Panc1 (cell line): ENCODE measurements at regions not wholly inside any gene's neighbourhood (a gene's known extent, or its start where the extent isn't known, plus 50 kb on each side); places are given as distances from the start of the nearest gene placed in this dataset.

Source experiments
- ATAC-seq: fragments of 200-7000 bp; cut with Tn5 transposase; 2 replicates; pipeline ENCODE4 v1.9.1; 2020; ENCODE audit warnings: mild to moderate bottlenecking, moderate library complexity
- BruUV-seq: library from RNA; stranded (reverse); fragments of 400-500 nt; replicated peaks from 2 replicates; lab custom pipeline; 2021; lab: Mats Ljungman, UMichigan
- CTCF ChIA-PET: fragments of 300-600 bp; sonication (Branson Sonifier 250); formaldehyde crosslinking; loops from one replicate; lab custom pipeline; 2022; ENCODE audit warnings: antibody characterized with exemption; lab: Charles Lee
- POLR2A ChIA-PET: fragments of 300-600 bp; sonication (Branson Sonifier 250); formaldehyde crosslinking; loops from one replicate; lab custom pipeline; 2022; ENCODE audit warnings: antibody characterized with exemption; lab: Charles Lee
- DNase-seq: peaks from one replicate; pipeline ENCODE4 v3.0.0-alpha.2; 2010; ENCODE audit warnings: low read depth, low spot score
- H3K27ac ChIP-seq: 2 replicates; pipeline ENCODE4 v1.5.1; 2011; ENCODE audit warnings: mild to moderate bottlenecking, low read length, inconsistent platforms
- H3K27me3 ChIP-seq: fragments of 200-500 bp; sonication (Bioruptor generic); 2 replicates; pipeline ENCODE4 v1.6.0; 2014; ENCODE audit warnings: low read length, inconsistent platforms; ENCODE audit not compliant: control insufficient read depth, insufficient read depth
- H3K36me3 ChIP-seq: fragments of 200-500 bp; sonication (Bioruptor generic); 2 replicates; pipeline ENCODE4 v1.5.1; 2014; ENCODE audit warnings: inconsistent platforms, mild to moderate bottlenecking, low read length, moderate library complexity; ENCODE audit not compliant: control insufficient read depth, insufficient read depth
- H3K4me1 ChIP-seq: 2 replicates; pipeline ENCODE4 v1.5.1; 2011; ENCODE audit warnings: inconsistent platforms, mild to moderate bottlenecking, low read length, moderate library complexity; ENCODE audit not compliant: control insufficient read depth, insufficient read depth
- H3K4me3 ChIP-seq, 2 experiments: 2 replicates each; pipeline ENCODE4 v1.5.1; 2011 to 2012; ENCODE audit warnings: low read depth in 2 of 2, low read length in 2 of 2, mild to moderate bottlenecking in 2 of 2, inconsistent platforms in 1 of 2, moderate library complexity in 1 of 2
- H3K9me3 ChIP-seq: fragments of 200-500 bp; sonication (Bioruptor generic); 2 replicates; pipeline ENCODE4 v1.5.1; 2014; ENCODE audit warnings: low read depth, mild to moderate bottlenecking, inconsistent platforms, low read length, moderate library complexity; ENCODE audit not compliant: control insufficient read depth, insufficient read depth
- POLR2AphosphoS5 ChIP-seq: IDR thresholded peaks from 2 replicates; pipeline ENCODE4 v1.6.1; 2012; ENCODE audit warnings: mild to moderate bottlenecking, low read depth, low read length, moderate library complexity
- SIN3A ChIP-seq: IDR thresholded peaks from 2 replicates; pipeline ENCODE4 v1.6.1; 2012; ENCODE audit warnings: low read depth, mild to moderate bottlenecking, low read length, moderate library complexity, borderline replicate concordance; ENCODE audit not compliant: insufficient read depth
- TCF7L2 ChIP-seq: IDR thresholded peaks from 2 replicates; pipeline ENCODE4 v1.6.1; 2011; ENCODE audit warnings: mild to moderate bottlenecking, low read depth, low read length, inconsistent platforms
- in situ Hi-C: cut with HindIII; loops from 2 replicates; pipeline ENCODE4 v1.10.0; 2016; ENCODE audit warnings: low sequenced_read_pairs, low pct_unique_long_range_greater_than_20kb
- intact Hi-C: fragments of 100-400 bp; cut with micrococcal nuclease; formaldehyde crosslinking; loops from one replicate; pipeline ENCODE4 v1.10.0; 2022; ENCODE audit not compliant: unreplicated experiment
- TF ChIP-seq, protein P1 (sequence below): fragments of 450-650 bp; IDR thresholded peaks from 2 replicates; pipeline ENCODE4 v1.5.1; 2017; ENCODE audit warnings: mild to moderate bottlenecking
- TF ChIP-seq, protein P2 (sequence below), 2 experiments: IDR thresholded peaks; 2 replicates each; pipeline ENCODE4 v1.6.1; 2011 to 2012; ENCODE audit warnings: low read depth in 2 of 2, control low read depth in 1 of 2, low read length in 1 of 2, mild to moderate bottlenecking in 1 of 2, moderate library complexity in 1 of 2; ENCODE audit not compliant: insufficient read depth in 1 of 2

- no peaks in the 10 kb centered on the region for H3K9me3 ChIP-seq
- H3K4me3 ChIP-seq = no peak overlapping the region
- ChIA-PET POLR2A (no interaction called here), CTCF (no interaction called here)
- in situ Hi-C loops = no loop called here
- intact Hi-C loops = no loop called here
- BruUV-seq = no TSS peak
- H3K36me3 ChIP-seq = no peaks in the 10 kb centered on the region
- DNase-seq = no peak
- ATAC-seq = no peak
- no peak overlapping the region for H3K27ac ChIP-seq
- no peaks in the 10 kb centered on the region for H3K27me3 ChIP-seq
- no peaks in the 10 kb centered on the region for H3K4me1 ChIP-seq
- TF ChIP-seq SIN3A (no peak), TCF7L2 (no peak), POLR2AphosphoS5 (no peak)
- TF ChIP-seq, protein P1, sequence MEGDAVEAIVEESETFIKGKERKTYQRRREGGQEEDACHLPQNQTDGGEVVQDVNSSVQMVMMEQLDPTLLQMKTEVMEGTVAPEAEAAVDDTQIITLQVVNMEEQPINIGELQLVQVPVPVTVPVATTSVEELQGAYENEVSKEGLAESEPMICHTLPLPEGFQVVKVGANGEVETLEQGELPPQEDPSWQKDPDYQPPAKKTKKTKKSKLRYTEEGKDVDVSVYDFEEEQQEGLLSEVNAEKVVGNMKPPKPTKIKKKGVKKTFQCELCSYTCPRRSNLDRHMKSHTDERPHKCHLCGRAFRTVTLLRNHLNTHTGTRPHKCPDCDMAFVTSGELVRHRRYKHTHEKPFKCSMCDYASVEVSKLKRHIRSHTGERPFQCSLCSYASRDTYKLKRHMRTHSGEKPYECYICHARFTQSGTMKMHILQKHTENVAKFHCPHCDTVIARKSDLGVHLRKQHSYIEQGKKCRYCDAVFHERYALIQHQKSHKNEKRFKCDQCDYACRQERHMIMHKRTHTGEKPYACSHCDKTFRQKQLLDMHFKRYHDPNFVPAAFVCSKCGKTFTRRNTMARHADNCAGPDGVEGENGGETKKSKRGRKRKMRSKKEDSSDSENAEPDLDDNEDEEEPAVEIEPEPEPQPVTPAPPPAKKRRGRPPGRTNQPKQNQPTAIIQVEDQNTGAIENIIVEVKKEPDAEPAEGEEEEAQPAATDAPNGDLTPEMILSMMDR = no peak
- TF ChIP-seq, protein P2, sequence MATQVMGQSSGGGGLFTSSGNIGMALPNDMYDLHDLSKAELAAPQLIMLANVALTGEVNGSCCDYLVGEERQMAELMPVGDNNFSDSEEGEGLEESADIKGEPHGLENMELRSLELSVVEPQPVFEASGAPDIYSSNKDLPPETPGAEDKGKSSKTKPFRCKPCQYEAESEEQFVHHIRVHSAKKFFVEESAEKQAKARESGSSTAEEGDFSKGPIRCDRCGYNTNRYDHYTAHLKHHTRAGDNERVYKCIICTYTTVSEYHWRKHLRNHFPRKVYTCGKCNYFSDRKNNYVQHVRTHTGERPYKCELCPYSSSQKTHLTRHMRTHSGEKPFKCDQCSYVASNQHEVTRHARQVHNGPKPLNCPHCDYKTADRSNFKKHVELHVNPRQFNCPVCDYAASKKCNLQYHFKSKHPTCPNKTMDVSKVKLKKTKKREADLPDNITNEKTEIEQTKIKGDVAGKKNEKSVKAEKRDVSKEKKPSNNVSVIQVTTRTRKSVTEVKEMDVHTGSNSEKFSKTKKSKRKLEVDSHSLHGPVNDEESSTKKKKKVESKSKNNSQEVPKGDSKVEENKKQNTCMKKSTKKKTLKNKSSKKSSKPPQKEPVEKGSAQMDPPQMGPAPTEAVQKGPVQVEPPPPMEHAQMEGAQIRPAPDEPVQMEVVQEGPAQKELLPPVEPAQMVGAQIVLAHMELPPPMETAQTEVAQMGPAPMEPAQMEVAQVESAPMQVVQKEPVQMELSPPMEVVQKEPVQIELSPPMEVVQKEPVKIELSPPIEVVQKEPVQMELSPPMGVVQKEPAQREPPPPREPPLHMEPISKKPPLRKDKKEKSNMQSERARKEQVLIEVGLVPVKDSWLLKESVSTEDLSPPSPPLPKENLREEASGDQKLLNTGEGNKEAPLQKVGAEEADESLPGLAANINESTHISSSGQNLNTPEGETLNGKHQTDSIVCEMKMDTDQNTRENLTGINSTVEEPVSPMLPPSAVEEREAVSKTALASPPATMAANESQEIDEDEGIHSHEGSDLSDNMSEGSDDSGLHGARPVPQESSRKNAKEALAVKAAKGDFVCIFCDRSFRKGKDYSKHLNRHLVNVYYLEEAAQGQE (IDR thresholded peaks at IDR 0.05; ENCODE audit: insufficient read depth in 1 of 2, low read depth in 2 of 2, low read length in 1 of 2) = no peak
Measured at GRCh38 chr12:127445581-127446139, 821.3 kb upstream of the TMEM132C start.

- in situ Hi-C loops = no loop called here
- ChIA-PET CTCF (interaction anchor here (1.2 kb wide), 1 partner anchor 190 kb away, joined by 3 read pairs; no protein-coding TSS in a partner anchor), POLR2A (no interaction called here)
- no peak for TF ChIP-seq SIN3A
- TF ChIP-seq TCF7L2 = no peak
- TF ChIP-seq, protein P2 (IDR thresholded peaks at IDR 0.05; ENCODE audit: insufficient read depth in 1 of 2, low read depth in 2 of 2, low read length in 1 of 2) = no peak
- TF ChIP-seq, protein P1 = no peak
- no peak for TF ChIP-seq POLR2AphosphoS5
- DNase-seq (no peak), ATAC-seq (no peak)
- Histone ChIP-seq H3K27me3 (no peaks in the 10 kb centered on the region), H3K27ac (no peak overlapping the region), H3K4me1 (no peaks in the 10 kb centered on the region), H3K36me3 (no peaks in the 10 kb centered on the region), H3K4me3 (no peak overlapping the region), H3K9me3 (no peaks in the 10 kb centered on the region)
- intact Hi-C loops = no loop called here
- no TSS peak for BruUV-seq
Measured at GRCh38 chr12:127448906-127449305, 818.1 kb upstream of the TMEM132C start.
